A673 (cell line): ENCODE measurements at regions not wholly inside any gene's neighbourhood (a gene's known extent, or its start where the extent isn't known, plus 50 kb on each side); places are given as distances from the start of the nearest gene placed in this dataset.

Experiments used
- BruUV-seq: library from RNA; stranded (reverse); fragments of 400-500 nt; replicated peaks from 2 replicates; lab custom pipeline; 2021; lab: Mats Ljungman, UMichigan
- CTCF ChIA-PET: fragments of 300-600 bp; sonication (Branson Sonifier 250); formaldehyde crosslinking; loops from one replicate; lab custom pipeline; 2022; ENCODE audit warnings: antibody characterized with exemption; lab: Charles Lee
- POLR2A ChIA-PET: fragments of 300-600 bp; sonication (Branson Sonifier 250); formaldehyde crosslinking; loops from one replicate; lab custom pipeline; 2022; ENCODE audit warnings: antibody characterized with exemption; ENCODE audit not compliant: low non-redundant PET; lab: Charles Lee
- DNase-seq: peaks from one replicate; pipeline ENCODE4 v3.0.0-alpha.2; 2015; ENCODE audit warnings: low spot score
- H3K27ac ChIP-seq: fragments of 200-600 bp; sonication (generic); 2 replicates; pipeline ENCODE4 v1.5.1; 2016; ENCODE audit warnings: mixed run types, low read depth, mild to moderate bottlenecking, mixed read lengths, antibody characterized with exemption, low read length; ENCODE audit not compliant: poor library complexity, severe bottlenecking
- H3K27me3 ChIP-seq: fragments of 200-600 bp; sonication (generic); replicated peaks from 2 replicates; pipeline ENCODE4 v1.6.1; 2017; ENCODE audit warnings: mixed run types, low read depth, mild to moderate bottlenecking, mixed read lengths, antibody characterized with exemption, low read length; ENCODE audit not compliant: insufficient read depth, poor library complexity
- H3K36me3 ChIP-seq: fragments of 200-600 bp; sonication (generic); 2 replicates; pipeline ENCODE4 v1.6.1; 2016; ENCODE audit warnings: mixed run types, mild to moderate bottlenecking, mixed read lengths, antibody characterized with exemption, low read length; ENCODE audit not compliant: insufficient read depth, poor library complexity, severe bottlenecking
- H3K4me1 ChIP-seq: fragments of 200-600 bp; sonication (generic); 2 replicates; pipeline ENCODE4 v1.6.1; 2017; ENCODE audit warnings: mixed run types, mild to moderate bottlenecking, mixed read lengths, antibody characterized with exemption, low read length; ENCODE audit not compliant: insufficient read depth, poor library complexity, severe bottlenecking
- H3K4me3 ChIP-seq: fragments of 200-600 bp; sonication (generic); 2 replicates; pipeline ENCODE4 v1.5.1; 2016; ENCODE audit warnings: low read depth, mixed run types, mild to moderate bottlenecking, mixed read lengths, low read length; ENCODE audit not compliant: poor library complexity, severe bottlenecking
- H3K9me3 ChIP-seq: fragments of 200-600 bp; sonication (generic); 2 replicates; pipeline ENCODE4 v1.6.1; 2016; ENCODE audit warnings: mixed run types, low read depth, mild to moderate bottlenecking, mixed read lengths, antibody characterized with exemption, low read length; ENCODE audit not compliant: poor library complexity, severe bottlenecking
- CTCF ChIP-seq: fragments of 300-800, 200-600 bp; sonication (generic); conservative IDR thresholded peaks from 2 replicates; pipeline ENCODE4 v1.5.1; 2017; ENCODE audit warnings: low read depth, mild to moderate bottlenecking, antibody characterized with exemption, low read length, moderate library complexity, mixed read lengths
- EZH2 ChIP-seq: fragments of 200-600 bp; sonication (generic); IDR thresholded peaks from 2 replicates; pipeline ENCODE4 v1.6.1; 2017; ENCODE audit warnings: borderline replicate concordance, low read depth, mild to moderate bottlenecking, mixed read lengths, antibody characterized with exemption, low read length; ENCODE audit not compliant: poor library complexity, severe bottlenecking
- intact Hi-C: fragments of 100-400 bp; cut with micrococcal nuclease; formaldehyde crosslinking; loops from one replicate; pipeline ENCODE4 v1.10.0; 2022; ENCODE audit not compliant: unreplicated experiment

GRCh38 chr13:38046049-38046376 lies 176.4 kb upstream of the TRPC4 start:
- no TSS peak for BruUV-seq

GRCh38 chr13:38045278-38046048 lies 175.9 kb upstream of the TRPC4 start:
- TF ChIP-seq EZH2 (no peak), CTCF (peak; percentile 85)
- ChIA-PET CTCF (interaction anchor here (0.7 kb wide), 1 partner anchor 175 kb away, joined by 4 read pairs; no protein-coding TSS in a partner anchor), POLR2A (no interaction called here)
- H3K36me3 ChIP-seq, result no peaks in the 10 kb centered on the region
- peak; percentile 88 for DNase-seq
- peaks cover 9% of the 10 kb centered on the region for H3K4me1 ChIP-seq
- no peak overlapping the region for H3K4me3 ChIP-seq
- intact Hi-C loops, result loop anchor here (1.0 kb wide), 2 partner anchors 175 to 405 kb away; no protein-coding TSS in a partner anchor
- H3K27me3 ChIP-seq, result no peaks in the 10 kb centered on the region
- no TSS peak for BruUV-seq
- H3K9me3 ChIP-seq, result no peaks in the 10 kb centered on the region
- peak overlapping the region; percentile 28 for H3K27ac ChIP-seq

More at GRCh38 chr13:38046049-38046376, 176.4 kb upstream of the TRPC4 start:
- H3K4me1 ChIP-seq, result peaks cover 9% of the 10 kb centered on the region
- no peaks in the 10 kb centered on the region for H3K9me3 ChIP-seq
- no peaks in the 10 kb centered on the region for H3K27me3 ChIP-seq
- CTCF ChIA-PET, result interaction anchor here (0.7 kb wide), 2 partner anchors 176 to 345 kb away, joined by 3 to 4 read pairs; no protein-coding TSS in a partner anchor
- peak overlapping the region; percentile 28 for H3K27ac ChIP-seq
- H3K36me3 ChIP-seq, result no peaks in the 10 kb centered on the region
- no peak for DNase-seq
- no peak overlapping the region for H3K4me3 ChIP-seq
- POLR2A ChIA-PET, result no interaction called here
- intact Hi-C loops, result no loop called here
- TF ChIP-seq CTCF, result no peak
- no peak for TF ChIP-seq EZH2

GRCh38 chr13:38044067-38044466 lies 174.5 kb upstream of the TRPC4 start:
- intact Hi-C loops, result loop anchor here (5.0 kb wide), 1 partner anchor 277 kb away; no protein-coding TSS in a partner anchor
- Histone ChIP-seq H3K27me3 (no peaks in the 10 kb centered on the region), H3K4me1 (peaks cover 9% of the 10 kb centered on the region), H3K4me3 (no peak overlapping the region), H3K27ac (no peak overlapping the region), H3K9me3 (no peaks in the 10 kb centered on the region), H3K36me3 (no peaks in the 10 kb centered on the region)
- ChIA-PET POLR2A (interaction anchor here (0.5 kb wide), 1 partner anchor 45 kb away, joined by 3 read pairs; no protein-coding TSS in a partner anchor), CTCF (no interaction called here)
- DNase-seq, result no peak
- BruUV-seq, result no TSS peak
- TF ChIP-seq CTCF (no peak), EZH2 (no peak)
